GM18507 (cell line): ENCODE measurements at regions not wholly inside any gene's neighbourhood (a gene's known extent, or its start where the extent isn't known, plus 50 kb on each side); places are given as distances from the start of the nearest gene placed in this dataset.

Experiments
- DNase-seq: peaks from one replicate; pipeline ENCODE4 v3.0.0; 2011; ENCODE audit warnings: low read depth; ENCODE audit not compliant: insufficient read length; ENCODE audit errors: extremely low spot score
- FAIRE-seq: peaks from 2 replicates; lab custom pipeline; 2011; peaks lifted over from hg19 to GRCh38; lab: Jason Lieb, UNC

DNA sequence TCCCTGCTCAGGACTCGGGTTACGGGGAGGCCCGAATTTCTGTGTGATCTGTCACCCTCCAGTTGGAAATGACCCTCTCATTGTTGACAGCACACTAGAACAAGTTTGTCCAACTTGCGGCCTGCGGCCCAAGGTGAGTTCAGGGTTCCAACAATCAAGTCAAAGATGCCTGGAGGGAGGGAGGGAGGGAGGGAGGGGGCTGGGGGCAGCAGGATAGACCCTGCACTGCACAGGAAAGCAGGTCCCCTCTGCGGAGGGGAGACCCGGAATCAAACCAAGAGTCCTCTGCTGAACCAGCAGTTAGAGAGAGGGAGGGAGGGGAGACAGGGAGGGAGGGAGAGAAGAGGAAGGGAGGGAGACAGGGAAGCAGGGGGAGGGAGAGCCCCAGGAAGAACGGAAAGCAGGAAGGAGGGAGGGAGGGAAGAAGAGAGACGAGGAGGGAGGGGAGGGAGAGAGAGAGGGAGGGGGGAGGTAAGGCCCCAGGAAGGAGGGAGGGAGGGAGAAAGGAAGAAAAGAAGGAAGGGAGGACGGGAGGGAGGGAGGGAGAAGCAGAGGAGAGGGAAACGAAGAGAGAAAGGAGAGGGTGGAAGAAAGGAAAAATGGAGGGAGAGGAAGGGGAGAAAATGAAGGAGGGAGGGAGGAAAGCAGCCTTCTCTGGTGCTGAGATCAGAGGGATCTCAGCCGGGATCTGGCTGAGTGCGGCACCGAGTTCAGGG lies 96.7 kb upstream of the CDH5 start:
- FAIRE-seq = no peak
- DNase-seq = no peak

DNA sequence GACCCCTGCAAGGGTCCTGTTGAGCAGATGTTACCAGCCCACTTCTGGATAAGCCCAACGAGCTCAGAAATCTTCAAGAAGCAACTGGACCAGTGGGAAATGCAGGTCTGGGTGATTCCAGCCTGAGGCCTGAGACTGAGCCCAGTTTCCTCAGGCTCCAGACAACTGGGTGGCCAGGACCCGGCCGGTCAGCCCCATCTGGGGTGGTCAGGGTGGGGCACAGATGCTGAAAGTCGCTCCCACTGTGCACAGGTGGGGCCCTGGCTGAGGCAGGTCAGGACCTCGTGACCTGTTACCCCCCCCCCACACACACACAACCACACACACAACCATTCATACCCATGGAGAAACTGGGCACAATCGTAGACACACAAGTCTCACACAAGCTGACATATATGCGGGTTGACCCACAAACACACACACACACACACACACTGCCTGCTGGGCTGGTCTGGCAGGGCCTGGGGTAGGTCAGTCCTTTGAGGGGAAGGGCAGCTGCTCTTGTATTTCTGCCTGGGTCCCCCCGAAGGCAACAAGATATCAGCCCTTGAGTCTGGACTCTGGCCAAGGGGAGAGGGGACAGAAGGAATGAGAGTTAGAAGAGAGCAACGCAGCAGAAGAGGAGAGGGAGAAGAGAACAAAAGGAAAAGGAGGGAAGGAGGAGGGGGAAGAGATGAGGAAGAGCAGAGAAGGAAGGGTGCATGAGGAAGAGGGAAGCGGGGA lies 99.0 kb upstream of the CDH5 start:
- FAIRE-seq (no peak), DNase-seq (no peak)

DNA sequence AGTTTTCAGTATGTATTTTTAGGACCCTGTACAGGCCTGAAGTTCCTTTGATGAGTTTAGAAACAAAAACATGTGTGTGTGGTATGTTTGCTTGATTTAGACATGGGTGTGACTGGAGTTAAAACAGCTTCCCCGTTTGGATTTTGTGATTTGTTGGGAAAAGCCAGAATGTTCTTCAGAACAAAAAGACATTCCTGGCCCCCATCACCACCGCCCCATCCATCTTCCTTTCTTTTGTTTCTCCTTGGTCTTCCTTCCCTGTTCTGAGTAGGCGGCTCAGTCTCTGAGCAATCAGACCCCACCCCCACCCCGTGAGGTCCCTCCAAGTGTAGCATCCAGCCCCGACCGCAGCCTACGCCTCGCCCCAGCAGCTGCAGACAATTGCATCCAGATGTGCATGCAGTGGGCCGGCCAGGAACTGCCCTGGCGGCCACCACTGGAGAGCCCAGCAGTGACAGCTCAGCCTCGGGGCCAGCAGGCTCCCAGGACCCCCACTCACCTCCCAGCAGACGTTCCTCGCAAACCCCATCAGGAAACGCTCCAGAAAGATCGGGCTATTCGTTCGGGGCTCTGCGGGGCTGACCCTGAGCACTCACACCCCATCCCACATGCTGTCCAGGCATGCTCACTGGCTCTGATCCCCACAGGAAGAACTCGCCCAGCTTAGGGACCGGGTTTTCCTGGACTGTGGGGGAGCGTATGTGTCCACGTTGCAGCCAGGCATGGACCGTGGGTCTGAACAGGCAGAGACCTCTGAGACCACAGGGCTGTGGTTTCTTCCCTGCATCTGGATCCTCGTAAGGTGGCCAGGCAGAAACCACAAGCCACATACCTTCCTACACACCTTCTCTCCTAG lies 99.8 kb upstream of the CDH5 start:
- DNase-seq (no peak), FAIRE-seq (no peak)

DNA sequence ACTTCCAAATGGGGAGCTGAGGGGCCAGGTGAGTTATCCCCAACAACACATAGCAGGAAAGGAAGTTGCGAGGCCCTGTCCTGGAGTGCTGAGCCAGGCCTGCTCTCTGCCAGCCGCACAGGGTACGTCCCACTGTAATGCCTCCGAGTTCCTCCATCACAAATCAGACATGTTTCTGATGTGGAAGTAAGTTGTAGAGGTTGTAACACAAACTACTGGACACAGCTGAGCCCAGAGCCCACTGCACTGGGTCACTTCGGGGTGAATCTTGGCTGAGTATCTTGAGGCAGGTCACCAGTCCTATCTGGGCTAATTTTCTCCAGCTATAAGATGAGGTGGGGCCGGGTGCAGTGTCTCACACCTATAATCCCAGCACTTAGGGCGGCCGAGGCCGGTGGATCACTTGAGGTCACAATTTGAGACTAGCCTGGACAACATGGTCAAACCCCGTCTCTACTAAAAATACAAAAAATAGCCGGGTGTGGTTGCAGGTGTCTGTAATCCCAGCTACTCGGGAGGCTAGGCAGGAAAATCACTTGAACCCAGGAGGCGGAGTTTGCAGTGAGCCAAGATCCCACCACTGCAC lies 100.8 kb upstream of the CDH5 start:
- FAIRE-seq = no peak
- no peak for DNase-seq

DNA sequence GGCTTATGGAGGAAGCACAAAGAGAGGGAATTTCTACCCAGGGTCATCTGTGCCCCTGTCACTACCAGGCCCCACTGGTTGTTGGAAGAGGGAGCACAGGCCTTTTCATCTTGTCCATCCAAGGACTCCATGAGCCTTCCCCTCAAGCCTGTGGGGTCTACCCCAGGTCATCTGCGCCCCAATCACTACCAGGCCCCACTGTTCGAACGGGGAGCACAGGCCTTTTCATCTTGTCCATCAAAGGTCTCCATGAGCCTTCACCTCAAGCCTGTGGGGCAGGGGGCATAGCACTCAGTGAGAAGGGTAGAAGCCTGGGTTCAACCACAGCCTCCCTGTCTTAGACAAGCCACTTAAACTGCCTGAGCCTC lies 101.5 kb upstream of the CDH5 start:
- DNase-seq (no peak), FAIRE-seq (no peak)

DNA sequence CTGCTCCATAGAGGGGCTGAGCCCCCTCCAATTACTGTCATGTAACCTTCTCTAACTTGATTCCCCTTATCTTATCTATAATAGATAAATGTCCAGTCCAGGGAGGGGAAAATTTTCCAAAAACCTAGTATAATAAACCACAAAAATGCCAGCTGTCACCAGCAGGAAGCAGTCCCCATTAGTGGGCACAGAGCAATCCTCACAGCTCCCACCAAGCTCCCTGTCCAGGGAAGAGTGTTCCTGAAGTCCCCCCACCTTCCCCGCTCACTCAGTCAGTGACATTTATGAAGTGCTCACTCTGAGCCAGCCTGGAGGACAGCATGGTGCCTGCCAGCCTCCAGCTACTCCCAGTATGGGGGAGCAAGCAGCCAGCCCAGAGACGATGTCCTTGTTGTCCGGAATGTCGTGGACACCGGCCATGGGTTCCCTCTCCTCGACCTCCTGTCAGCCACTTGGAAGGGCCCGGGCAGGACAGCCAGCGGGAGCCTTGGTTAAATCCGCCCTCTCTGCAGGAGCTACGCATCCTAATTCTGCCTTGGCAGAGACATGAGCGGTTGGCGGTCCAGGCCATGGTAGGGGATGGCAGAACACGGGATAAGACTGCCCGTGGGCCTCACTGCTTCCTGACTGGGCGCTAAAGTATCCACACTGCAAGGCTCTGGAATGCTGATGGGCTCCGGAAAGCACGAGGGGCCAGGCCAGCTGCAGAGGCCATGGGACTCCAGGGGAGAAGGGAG lies 102.0 kb upstream of the CDH5 start:
- DNase-seq (no peak), FAIRE-seq (no peak)

DNA sequence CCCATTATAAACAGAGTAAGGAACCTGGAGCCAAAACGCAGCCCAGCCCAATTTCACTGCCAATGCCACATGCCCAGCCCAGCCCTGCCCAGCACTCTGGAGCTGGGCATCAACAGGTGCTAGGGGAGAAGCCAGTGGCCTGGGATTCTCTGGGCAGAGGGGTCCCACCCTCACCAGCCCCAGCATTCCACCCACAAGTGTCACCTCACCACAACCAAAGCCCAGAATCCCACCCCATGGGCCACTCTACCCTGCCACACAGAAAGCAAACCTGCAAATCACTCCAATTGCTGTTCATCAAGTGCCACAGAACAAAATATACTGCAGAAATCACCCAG lies 102.5 kb upstream of the CDH5 start:
- DNase-seq = no peak
- no peak for FAIRE-seq

DNA sequence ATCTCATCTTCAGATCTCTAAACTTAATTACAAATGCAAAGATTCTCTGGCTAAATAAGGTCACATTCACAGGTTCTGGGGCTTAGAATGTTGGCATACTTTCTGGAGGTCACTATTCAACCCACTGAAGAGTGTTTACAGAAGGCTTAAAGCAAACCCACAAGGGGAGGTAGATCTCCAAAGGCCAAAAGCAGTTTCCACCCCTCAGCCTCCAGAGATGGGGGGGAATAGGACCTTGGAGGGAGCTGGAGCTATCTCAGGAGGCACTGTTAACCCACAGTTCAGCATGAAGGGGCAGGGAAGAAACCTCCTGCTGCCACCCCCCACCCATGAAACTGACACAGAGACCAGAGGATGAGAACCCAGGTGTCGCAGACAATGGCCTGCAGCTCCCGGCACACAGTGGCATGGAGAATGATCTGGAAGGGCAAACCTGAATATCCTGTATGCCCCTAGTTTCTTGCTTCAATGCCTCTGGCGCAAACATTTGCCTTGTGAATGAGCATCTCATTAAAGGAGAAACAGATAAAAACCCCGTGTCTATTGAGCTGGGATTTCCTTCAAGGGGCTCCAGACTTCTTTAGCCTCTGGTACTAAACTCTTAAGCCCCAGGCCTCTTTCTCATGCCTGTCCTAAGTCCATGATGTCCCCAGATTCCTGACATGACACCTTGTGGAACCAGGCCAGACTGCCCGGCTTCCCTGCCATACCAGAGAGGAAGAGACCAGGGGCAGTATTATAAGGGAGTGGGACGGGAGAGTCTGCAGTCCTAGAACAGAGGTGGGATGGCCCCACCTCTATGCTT lies 103.1 kb upstream of the CDH5 start:
- FAIRE-seq (no peak), DNase-seq (no peak)

DNA sequence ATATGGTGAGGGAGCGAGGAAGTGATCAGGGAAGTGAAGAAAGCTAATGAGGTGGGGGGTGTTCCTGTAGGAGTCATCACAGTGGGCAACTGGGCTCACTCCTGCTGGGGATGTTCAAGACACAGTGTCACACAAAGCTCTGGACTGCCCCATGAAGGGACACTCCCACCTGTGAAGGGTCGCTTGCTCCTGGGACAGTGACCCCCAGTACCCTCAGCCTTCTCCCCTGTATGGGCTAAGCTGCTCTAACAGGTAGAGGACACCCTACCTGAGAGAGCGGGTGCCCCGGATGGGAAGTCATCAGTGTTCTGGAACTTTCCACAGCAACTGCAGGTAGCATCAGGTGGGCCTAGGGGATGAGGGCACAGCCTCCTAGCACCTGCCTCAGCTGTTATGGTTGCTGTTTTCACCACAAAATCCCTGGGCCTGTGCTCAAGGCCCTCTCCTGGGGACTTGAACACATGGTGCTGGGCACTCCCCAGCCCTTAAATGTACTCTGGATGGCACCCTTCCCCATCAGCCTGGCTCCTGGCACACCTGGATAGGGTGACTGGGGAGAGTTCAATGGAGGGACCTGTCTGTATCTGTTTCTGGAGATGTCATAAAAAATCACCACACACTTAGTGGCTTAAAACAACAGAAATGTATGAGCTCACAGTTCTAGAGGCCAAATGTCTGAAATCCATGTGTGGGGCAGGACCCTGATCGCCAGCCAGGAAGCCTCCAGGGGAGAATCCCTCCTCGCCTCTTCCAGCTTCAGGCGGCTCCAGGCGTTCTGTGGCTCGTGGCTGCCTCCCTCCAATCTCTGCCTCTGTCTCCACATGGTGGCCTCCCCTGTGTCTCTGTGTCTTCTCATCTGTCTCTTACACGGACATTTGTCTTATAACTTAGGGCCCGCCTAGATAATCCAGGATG lies 104.0 kb upstream of the CDH5 start:
- no peak for DNase-seq

DNA sequence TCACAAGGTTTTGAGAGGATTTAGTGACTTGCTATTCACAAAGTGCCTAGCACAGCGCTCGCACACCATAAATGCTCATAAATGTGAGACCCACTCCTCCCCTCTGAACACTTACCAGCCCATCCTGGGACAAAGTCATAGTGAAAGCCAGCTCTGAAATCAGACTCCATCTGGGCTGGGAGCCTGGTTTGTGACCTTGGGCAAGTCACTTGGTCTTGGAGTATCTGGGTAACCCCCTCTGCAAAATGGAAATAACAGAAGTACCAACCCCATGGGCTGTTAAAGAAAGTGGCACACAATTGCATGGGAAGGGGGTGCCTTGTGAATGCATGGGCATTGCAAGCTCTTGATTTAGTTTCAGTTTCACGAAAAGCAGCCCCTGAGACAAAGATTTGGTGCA lies 104.7 kb upstream of the CDH5 start:
- no peak for FAIRE-seq
- no peak for DNase-seq

More for the DNA sequence above, 104.0 kb upstream of the CDH5 start:
- no peak for FAIRE-seq

DNA sequence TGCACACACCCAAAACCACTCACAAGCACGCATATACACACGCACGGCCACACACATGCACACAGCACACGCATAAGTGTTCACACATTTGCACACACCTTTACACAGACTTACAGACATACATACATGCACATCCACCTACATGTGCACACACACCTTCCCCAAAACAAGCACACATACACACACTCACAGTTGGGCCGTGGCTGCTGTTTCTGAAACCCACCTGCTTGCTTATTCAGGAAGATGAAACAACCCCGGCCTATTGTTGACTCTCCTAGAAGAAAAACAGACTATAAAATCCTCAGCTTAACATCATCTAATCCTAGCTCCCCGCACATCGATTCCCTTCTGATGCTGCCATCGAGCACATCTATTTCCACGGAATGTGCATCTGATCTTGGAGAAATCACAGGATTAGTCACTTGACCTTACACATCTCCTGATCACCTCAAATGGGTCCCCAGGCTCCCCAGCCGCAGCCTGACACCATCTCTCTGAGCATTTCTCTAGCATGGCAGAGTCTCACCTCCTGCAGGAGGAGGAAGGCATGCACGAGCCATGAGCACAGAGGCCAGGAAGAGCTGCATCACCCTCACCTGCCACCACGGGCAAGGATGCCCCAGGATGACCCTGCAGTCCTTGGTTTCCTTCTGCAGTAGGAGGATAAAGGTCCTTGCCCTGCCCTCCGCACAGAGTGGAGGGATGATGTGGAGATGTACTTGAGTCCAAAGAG lies 105.8 kb upstream of the CDH5 start:
- no peak for DNase-seq
- FAIRE-seq = no peak

DNA sequence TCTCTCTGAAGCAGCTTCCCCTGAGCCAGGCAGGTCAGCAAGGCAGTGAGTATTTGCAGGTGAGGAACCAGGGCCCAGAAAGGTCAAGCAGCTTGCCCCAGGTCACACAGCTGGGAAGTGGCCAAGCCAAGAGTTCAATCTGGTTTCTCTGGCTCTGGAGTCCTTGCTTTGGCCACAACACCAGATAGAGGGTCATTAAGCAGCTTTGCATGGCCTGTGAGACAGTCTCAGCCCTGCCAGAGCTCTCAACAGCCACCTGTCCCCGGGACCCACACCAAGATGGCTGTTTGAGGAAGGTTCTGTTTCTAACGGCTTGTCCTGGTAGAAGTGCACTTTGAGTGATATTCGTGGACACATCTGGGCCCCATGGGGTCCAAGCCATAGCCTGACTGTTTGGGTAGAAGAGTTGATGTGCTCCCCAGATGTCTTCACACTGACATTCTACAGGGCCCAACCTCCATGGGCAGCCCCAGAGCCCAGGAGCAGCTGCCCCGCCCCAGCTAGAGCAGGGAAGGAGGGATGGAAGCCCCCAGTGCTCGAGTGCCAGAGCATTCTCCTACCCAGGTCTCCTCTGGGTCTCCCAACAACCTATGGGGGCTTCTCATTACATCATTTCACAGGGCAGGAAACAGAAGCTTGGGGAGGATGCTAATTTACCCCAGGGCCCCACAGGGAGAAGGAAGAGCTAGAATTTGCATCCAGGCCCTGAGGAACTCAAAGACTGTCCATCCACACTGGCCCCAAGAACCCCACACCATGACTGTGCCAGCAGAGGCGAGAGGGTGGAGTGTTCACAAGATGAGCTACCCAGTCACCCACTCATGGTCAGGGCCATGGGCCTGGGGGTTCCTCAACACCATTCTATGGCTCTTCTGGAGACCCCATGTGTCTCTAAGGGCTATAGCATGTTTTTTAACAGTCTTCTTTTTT lies 107.3 kb upstream of the CDH5 start:
- DNase-seq (no peak), FAIRE-seq (no peak)

DNA sequence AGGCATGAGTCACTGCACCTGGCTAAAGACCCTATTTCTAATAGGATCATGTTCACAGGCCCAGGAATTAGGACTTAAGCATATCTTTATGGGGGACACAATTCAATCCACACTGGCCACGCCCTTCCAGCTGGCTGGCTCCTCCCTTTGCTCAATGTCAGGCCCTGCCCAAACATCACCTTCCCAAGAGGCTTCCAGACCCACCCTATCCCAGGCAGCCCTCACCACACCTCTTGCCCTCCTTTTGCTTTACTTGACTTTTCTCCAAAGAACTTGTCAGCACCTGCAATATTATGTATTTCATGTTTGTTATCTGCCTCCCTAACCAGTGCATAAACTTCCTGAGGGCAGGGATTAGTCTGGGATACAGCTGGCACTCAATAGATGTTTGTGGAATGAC lies 109.6 kb upstream of the CDH5 start:
- DNase-seq (no peak), FAIRE-seq (no peak)

DNA sequence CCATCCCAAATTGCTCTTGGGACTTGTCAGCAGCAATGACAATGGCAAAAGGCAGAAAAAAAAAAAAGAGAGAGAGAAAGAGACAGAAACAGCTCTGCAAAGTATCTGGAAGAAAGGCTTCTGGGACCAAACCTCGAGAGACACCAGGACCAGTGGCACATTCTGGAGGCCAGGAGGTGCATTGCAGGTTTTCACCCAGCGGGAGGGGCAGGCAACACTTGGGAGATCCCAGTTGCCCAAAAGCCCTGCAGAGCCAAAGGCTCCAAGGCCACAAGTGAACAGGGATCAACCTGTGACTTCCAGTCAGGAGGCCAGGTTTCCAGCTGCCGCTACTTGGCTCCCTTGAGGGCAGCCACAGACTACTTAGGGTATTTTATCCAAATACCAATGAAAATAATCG lies 110.8 kb upstream of the CDH5 start:
- no peak for FAIRE-seq
- DNase-seq = no peak

DNA sequence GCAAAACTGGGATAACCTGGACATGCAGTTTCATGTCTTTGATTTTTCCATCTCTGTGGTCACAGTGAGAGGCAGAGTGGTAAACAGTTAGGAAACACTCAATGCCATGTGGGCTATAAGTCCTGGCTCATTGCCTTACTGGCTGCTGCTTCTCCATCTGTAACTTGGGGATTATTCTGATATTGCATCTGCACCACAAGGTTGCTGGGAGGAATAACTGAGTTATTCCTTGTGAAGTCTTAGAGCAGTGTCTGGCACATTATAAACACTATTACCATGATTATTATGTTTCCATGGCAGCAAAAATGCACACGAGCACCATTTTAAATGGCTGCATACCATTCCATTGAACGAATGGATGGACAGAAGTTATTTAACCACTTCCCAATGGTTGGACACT lies 111.7 kb upstream of the CDH5 start:
- DNase-seq (no peak), FAIRE-seq (no peak)

DNA sequence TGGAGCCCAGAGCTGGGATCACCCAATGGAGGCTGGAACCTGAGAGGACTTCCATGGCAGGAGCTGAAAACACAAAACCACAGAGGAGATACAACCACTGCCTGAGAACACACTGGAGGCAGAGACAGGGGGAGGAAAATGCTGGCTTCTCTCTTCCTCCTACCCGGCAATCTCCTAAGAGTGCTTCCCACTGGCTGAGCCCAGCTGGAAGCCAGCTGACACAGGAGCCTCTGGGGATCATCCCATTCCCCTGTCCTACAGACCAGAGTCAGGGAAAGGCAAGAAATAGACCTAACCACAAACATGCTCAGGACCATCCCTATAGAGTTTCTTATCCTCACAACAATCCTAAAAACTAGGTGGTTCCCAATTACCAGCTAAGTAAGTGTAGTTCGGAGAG lies 112.4 kb upstream of the CDH5 start:
- no peak for FAIRE-seq
- DNase-seq = no peak
